Right renal pelvis (tissue), 4 donors: ENCODE measurements at regions not wholly inside any gene's neighbourhood (a gene's known extent, or its start where the extent isn't known, plus 50 kb on each side); places are given as distances from the start of the nearest gene placed in this dataset.
A peak's percentile ranks its signal among the peaks of the same experiment; 100 is the strongest.
"Not testable (repeated sequence)": the region's sequence is repeated elsewhere in the genome, so short reads cannot be mapped to it uniquely, and the experiment has no call there.

Experiments
- DNase-seq, 4 donors: peaks; one replicate each; pipeline ENCODE4 v3.0.0-alpha.2; 2013; ENCODE audit warnings: low read depth in 4 of 4, low spot score in 3 of 4, missing footprints in 1 of 4

DNA sequence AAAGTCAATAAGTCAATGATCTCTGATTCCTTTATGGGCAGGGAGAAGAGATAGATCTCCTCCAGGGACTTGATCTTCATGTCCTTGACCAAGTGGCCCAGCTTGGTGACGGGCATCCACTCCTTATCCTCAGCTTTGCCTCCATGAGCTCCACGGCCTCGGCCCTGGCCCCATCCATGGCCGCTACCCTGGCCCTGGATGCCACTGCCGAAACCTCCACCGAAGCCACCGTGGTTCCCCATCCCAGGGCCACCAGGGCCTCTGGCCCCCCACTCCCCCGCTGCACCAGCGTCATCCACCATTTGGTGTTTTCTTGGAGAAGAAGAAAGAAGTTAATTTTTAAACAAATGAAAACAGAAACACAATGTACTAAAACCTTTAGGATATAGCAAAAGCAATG, 518.1 kb downstream of the GRXCR1 start:
- no peak for DNase-seq

DNA sequence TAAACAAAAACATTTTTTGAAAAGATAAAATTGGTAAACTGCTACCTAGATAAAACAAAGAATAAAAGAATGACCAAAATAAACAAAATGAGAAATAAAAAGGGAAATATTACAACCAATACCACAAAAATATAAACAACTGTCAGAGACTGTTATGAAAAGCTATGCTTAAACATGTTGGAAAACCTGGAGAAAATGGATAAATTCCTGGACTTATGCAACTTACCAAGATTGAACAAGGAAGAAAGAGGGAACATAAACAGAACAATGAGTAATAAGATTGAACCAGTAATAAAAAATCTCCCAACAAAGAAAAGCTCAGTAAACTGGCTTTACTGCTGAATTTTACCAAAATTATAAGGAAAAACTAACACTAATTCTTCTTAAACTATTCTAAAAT, 518.7 kb downstream of the GRXCR1 start:
- no peak for DNase-seq

DNA sequence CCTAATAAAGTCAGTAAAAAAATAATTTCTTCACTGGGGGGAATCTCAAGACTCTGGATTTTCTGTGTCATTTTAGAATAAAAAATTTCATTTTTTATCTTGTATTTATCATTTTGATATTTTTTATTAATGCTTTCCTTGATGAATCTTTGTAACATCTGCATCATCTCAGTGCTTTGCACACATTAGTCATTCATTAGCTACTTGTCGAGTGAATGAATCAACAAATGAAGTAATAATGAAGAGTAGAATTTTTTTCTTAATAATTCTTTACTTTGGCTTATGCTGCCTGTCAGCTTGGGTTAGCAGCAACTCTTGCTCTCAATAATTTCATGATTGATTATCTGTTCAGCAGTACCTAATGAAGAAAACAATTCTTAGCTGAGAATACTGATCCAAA, 530.8 kb downstream of the GRXCR1 start:
- no peak for DNase-seq

DNA sequence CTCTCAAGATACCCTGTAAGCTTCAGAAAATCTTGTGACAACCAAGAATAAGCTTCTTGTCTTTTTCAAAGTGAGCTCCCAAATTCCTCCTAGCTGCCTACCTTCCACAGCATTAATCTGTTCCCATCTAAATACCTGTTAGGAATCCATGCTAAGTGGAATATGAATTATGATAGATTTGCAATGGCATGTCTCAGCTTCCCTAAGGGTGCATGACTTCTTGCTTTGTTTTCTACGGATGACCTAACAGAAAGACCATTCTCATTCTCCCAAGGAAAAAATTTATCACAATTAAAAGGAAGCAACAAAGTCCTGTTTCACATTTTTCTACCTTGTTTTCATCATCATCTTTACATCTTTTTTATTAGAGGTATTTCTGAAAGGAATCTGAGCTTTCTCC, 532.7 kb downstream of the GRXCR1 start:
- DNase-seq, result no peak

DNA sequence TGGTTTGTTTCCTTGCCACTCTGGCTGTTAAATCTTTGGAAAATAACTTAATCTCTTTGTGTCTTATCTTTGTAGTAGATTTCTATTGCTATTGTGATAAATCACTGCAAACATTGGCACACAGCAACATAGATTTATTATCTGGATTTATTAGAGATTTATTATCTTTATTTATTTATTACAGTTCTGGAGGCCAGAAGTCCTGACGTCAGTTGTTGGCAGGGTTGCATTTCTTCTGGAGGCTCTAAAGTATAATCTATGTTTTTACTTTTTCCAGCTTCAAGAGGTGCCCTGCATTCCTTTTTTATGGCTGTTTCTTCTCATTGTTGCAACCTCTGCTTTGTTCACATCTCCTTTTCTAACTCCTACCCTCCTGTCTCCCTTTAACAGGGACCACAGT, 542.8 kb downstream of the GRXCR1 start:
- no peak for DNase-seq

DNA sequence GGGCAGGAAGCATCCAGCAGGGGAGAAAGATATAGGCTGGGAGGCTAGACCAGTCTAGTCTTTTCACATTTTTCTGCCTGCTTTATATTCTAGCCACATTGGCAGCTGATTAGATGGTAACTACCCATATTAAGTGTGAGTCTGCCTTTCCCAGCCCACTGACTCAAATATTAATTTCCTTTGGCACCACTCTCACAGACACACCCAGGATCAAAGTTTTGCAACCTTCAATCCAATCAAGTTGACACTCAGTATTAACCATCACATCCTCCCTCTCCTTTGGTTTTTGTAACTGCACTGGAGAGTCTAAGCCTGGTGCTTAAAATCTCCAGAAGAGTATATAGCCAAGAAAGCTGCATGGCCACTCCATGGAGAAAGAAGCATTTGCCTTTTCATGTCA, 560.4 kb downstream of the GRXCR1 start:
- DNase-seq, result no peak

DNA sequence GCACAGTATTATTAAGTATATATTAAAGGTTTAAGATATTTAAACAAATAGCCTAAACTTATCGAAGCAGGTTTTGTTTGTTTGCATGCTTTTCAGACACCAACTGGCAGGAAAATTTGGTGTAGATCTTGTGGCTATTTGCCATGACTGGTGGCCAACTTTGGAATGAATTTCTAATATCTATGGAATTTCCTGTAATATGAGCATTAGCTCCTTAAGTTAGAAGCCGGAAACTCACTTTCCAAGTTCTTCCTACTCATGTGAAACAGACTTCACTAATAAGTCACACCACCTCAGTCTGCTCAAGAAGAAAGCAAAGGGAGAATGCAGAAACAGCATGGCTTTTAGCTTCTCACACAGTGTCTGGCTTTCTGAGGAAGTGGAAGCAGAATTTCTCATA, 563.9 kb downstream of the GRXCR1 start:
- no peak for DNase-seq

DNA sequence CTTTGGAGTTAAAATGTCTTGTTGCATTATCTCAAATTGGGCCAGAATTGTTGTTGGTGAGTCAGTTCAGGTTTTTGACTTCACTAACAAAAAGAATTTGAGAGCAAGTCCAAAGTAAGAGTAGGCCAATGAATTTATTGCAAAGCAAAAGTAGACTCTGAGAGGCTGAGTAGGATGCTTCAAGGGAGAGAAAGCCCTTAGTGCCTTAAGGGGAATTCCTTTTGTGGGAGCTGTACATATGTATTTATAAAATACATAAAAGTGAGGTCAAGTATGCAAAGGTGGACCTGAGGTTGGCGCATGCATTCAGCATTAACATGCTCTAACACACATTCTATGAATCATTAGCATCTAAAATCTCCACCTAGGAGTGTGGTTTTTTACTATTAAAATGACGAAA, 565.4 kb downstream of the GRXCR1 start:
- DNase-seq, result no peak

DNA sequence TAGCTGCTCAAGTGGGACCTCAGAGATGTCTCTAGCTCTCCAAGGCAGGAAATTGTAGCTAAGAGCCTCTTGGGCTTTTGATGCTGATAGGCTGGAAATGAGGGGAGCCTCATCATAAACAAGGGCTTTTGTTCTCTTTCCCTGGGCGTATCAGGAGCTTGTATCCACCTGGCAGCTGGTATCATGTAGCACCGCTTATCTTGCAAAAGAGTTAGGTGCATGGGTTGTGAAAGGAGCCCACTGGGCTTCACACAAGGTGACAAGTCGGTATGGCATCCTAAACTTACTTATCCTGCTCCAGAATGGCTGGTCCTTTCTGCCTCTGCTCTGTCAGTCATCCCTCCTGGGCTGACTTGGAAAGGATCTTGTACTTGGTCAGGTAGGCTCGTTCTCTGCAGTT, 565.8 kb downstream of the GRXCR1 start:
- no peak for DNase-seq

DNA sequence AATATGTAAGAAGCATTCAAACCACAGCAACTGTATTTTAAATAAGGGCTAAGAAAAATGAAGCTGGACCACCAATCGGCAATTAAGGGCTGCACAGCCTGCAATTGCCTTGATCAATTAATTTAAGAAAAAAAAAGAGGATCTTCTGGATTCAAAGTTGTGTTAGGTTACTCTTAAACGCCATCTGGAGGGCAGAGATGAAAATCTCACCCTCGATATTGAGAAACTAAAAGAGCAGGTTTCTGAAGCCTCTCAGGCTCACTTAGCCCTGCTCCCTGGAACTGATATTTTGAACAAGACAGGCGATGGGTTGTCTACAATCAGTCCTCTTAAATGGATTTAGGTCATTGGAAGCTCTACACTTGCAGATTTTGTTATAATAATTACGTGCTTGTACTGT, 579.4 kb downstream of the GRXCR1 start:
- DNase-seq, result no peak

DNA sequence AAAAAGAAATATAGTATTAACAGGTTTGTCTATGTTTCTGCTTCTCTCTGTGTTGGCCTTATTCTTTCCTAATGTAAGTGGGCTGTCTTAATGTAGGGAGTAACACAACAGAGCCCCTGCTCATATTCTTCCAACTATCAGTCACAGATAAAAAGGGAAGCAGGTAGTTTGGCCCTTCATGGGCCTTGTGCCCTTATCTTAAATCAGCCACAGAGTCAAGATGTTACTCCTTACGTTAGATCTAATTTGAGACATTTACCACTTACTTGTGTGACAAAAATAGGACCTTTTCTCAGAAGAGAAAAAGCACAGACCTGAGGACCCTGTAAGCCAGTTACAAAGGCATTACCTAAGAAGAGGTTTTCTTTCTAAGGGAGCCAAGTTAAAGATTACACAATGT, 589.0 kb downstream of the GRXCR1 start:
- DNase-seq, result no peak

DNA sequence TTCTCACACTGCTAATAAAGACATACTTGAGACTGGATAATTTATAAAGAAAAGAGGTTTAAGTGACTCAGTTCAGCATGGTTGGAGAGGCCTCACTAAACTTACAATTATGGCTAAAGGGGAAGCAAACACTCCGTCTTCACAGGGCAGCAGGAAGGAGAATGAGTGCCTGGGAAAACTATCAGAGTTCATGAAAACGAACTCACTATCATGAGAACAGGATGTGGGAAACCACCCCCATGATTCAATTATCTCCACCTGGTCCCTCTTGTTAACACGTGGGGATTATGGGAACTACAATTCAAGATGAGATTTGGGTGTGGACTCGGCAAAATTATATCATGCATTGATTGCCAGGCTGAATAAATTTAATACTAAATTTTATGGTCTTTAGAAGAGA, 592.7 kb downstream of the GRXCR1 start:
- DNase-seq, result no peak

DNA sequence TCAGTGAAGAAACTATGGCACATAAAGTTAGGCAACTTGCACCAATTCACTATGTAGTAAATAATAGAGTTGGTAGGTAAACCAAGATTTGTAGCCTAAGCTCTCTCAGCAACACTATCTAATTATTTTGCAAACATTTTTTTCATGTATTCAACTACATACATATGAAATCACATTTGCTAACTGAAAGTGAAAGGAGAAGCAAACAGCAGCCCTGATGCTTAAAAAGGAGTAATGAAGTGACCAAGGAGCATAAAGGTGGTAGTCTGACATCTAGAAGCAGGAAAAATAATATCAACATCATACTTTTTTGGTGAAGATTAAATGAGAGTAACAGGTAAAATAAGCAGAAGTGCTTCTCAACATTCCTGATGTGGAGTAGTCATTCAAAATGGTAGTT, 603.7 kb downstream of the GRXCR1 start:
- no peak for DNase-seq

DNA sequence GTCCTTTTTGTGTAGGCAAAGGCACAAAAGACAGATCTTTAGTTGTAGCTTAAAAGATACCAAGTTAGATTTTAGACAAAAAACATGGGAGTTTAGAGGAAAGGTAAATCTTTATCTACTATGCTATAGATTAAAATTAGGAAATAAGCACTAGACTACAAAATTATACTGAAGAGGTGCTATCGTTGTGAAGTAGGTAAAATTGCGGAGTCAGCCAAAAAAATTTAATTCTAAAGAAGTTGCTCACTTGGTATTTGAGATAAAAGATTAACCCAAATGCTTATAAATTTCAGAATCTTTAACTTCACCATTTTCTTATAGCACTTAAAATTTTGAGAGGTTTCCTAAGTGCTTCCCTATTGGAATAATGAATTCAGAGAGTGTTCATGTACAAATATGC, 604.1 kb downstream of the GRXCR1 start:
- no peak for DNase-seq

DNA sequence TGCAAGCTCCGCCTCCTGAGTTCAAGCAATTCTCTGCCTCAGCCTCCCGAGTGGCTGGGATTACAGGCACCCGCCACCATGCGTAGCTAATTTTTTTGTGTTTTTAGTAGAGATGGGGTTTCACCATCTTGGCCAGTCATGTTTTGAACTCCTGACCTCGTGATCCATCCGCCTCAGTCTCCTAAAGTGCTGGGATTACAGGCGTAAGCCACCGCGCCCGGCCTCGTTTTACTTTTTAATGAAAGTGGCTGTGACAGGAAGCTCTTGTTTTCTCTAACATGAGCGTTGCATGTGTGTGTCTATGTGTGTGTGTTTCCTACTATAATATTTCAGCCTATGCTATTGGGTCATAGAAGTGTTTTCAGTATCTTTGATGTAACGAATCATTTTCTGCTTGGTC, 613.3 kb downstream of the GRXCR1 start:
- not testable (repeated sequence) for DNase-seq

DNA sequence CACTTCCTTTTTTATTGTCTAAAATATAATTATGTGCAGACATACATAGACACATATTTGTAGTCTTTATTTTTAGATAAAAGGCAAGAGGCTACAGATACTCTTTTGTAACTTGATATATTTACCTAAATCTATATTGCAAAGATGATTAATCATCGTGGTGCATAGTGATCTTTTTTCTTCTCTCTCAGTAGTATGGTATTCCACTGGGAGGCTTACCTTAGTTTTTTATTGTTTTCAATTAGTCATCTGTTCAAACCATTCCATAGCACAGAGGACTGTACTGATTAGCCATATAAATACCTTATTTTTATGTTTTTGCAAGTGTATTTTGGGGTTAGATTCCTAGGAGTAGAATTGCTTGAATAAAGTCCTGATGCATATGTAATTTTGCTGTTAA, 619.7 kb downstream of the GRXCR1 start:
- DNase-seq, result no peak

DNA sequence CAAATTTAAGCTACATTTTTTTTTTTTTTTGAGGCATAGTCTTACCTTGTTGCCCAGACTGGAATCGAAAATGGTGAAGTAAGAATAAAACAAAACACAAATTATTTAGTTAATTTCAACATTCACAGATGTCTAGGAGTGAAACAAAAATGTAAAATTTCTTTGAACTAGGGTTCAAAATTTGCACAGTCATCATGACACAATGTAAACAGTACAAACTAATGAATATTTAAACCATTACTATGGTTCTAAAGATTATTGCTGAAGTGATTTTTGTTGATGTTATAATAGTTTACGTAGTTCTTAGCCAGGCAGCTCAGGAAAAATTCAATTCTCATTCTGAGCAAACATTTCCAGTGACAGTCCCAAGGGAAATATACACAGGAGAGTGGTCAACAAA, 633.1 kb downstream of the GRXCR1 start:
- no peak for DNase-seq

DNA sequence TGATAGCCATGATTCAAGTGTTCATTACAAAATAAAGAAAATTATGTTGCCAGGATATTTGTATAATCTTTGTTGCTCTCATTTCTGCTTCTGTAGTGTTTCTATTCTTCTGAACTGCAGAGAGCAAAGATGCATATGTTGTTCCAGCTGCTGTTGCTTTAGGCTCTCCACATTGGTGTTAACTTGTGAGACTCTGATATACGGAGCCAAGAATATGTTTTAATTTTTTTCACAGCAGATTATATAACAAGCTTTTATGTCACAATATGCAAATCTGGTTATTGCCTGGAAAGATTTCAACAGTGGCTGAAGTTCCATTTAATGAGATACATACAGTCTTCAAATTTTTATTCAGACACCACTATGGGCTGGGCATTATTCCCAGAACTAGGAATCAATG, 655.0 kb downstream of the GRXCR1 start:
- DNase-seq, result no peak

DNA sequence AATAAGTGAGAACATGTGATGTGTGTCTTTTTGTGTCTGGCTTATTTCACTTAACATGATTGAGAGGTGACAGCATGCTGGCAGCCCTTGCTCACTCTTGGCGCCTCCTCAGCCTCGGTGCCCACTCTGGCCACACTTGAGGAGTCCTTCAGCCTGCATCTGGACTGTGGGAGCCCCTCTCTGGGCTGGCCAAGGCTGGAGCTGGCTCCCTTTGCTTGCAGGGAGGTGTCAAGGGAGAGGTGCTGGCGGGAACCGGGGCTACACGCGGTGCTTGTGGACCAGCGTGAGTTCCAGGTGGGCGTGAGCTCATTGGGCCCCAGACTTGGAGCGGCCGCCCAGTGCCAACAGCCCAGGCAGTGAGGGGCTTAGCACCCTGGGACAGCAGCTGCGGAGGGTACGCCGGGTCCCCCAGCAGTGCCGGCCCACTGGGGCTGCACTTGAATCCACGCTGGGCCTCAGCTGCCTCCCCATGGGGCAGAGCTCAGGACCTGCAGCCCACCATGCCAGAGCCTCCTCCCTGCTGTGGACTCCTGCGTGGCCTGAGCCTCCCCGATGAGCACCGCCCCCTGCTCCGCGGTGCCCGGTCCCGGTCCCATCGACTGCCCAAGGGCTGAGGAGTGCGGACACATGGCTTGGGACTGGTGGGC, 658.6 kb downstream of the GRXCR1 start:
- no peak for DNase-seq

DNA sequence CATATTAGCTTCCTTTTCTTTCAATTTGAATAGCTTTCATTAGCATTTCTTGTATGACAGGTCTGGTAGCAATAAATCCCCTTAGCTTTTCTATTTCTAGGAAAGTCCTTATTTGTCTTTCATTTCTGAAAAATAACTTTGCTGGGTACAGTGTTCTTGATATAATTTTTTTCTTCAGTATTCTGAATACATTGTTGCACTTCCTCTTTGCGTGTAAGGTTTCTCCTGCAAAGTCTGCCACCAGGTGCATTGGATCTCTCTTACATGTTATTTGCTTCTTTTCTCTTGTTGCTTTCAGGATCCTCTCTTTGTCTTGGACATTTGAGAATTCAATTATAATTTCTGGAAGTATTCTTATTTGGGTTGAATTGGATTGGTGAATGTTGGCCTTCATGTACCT, 663.7 kb downstream of the GRXCR1 start:
- DNase-seq, result no peak

DNA sequence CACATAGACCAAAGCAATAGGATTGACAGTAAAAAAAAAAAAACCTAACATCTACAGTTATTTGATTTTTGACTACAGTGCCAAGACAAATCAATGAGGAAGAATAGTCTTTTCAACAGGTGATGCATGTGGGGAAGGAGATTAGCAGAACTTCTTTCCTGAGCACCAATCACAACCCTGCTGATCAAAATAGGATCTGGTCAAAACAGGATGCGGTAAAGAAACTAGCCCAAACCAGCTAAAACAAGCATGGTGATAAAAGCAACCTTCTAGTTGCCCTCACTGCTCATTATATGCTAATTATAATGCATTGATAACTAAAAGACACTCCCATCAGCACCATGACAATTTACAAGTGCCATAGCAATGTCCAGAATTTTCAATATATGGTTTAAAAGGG, 667.5 kb downstream of the GRXCR1 start:
- DNase-seq, result no peak

DNA sequence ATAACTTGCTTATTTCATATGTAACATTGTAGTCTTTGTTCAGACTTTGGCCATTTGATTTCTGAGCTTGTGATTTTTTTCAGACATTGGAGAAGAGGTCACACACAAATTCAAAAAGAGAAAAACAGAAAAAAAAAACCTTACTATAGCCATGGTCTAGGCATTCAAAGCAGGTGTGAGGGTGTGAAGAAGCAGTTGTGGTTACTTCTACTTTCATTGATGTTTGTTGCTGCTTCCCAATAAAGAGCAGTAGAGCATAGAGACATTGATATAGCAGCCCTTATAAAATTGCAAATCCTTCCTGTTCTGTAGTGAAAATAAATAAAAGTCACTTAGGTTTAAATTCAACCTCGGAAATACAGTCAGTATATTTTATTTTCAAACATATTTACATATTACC, 671.6 kb downstream of the GRXCR1 start:
- peak in 1 of 4 donors; percentile 4 for DNase-seq

DNA sequence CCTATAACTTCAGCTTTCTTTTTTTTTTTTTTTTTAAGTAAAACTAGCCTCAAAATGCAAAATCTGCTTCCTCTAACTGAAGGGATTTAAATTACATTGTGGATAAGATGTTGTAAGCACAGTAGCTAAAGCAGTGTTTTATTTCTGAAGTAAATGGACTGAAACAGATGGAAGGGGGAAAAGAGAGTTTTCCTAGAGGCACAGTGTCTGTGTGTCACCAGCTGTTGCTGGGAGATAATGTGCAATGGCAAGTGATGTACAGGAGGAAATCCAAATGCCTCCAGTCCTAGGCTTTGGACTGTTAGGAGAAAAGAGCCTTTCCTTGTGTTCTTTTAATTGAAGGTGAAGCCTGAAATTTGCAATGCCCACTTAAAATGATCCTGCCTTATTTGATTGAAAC, 672.1 kb downstream of the GRXCR1 start:
- peak in 3 of 4 donors; percentile 1 to 5 (median 2) for DNase-seq
